Gastrocnemius medialis (tissue), 4 donors: ENCODE measurements at regions not wholly inside any gene's neighbourhood (a gene's known extent, or its start where the extent isn't known, plus 50 kb on each side); places are given as distances from the start of the nearest gene placed in this dataset.

Source experiments
- ATAC-seq, 2 donors: fragments of 150-250 bp; one replicate each; pipeline ENCODE4 v1.9.1; 2016
- DNase-seq, 2 donors: peaks; one replicate each; pipeline ENCODE4 v3.0.0-alpha.2; 2019
- H3K27ac ChIP-seq, 4 donors: fragments of 200-600 bp; sonication (generic); 1 replicate in 1 of 4; 2 replicates in 3 of 4; pipeline ENCODE4 v1.5.1; 2016 to 2018; ENCODE audit warnings: mild to moderate bottlenecking in 2 of 4, moderate library complexity in 1 of 4
- H3K27me3 ChIP-seq, 3 donors: fragments of 200-600 bp; sonication (generic) in 2 of 3; 1 replicate in 1 of 3; 2 replicates in 2 of 3; pipeline versions ENCODE4 v1.5.1 to v1.6.0; 2016 to 2019; ENCODE audit warnings: mild to moderate bottlenecking in 1 of 3, moderate library complexity in 1 of 3
- H3K36me3 ChIP-seq, 2 donors: fragments of 200-600 bp; sonication (generic) in 1 of 2; one replicate each; pipeline ENCODE4 v1.5.1; 2017 to 2018
- H3K4me1 ChIP-seq, 2 donors: fragments of 200-600 bp; sonication (generic) in 1 of 2; one replicate each; pipeline ENCODE4 v1.5.1; 2016 to 2017; ENCODE audit warnings: mild to moderate bottlenecking in 2 of 2
- H3K4me3 ChIP-seq, 4 donors: fragments of 200-600 bp; sonication (generic) in 3 of 4; 1 replicate in 1 of 4; 2 replicates in 3 of 4; pipeline ENCODE4 v1.5.1; 2016 to 2019; ENCODE audit warnings: mild to moderate bottlenecking in 2 of 4
- H3K9me3 ChIP-seq, 3 donors: fragments of 200-600 bp; sonication (generic) in 2 of 3; 1 replicate in 1 of 3; 2 replicates in 2 of 3; pipeline ENCODE4 v1.5.1; 2016 to 2019
- CTCF ChIP-seq, 5 experiments: fragments of 450-650 bp in 3 of 5; fragments of 200-600 bp in 2 of 5; sonication (generic) in 2 of 5; IDR thresholded peaks in 4 of 5; conservative IDR thresholded peaks in 1 of 5; 1 replicate in 4 of 5; 2 replicates in 1 of 5; pipeline ENCODE4 v1.5.1; 2016 to 2019; ENCODE audit warnings: antibody characterized with exemption in 5 of 5, mild to moderate bottlenecking in 3 of 5, moderate library complexity in 3 of 5
- POLR2A ChIP-seq, 2 donors: fragments of 450-650 bp; IDR thresholded peaks; one replicate each; pipeline ENCODE4 v1.6.1; 2017; ENCODE audit warnings: antibody characterized with exemption in 2 of 2, mild to moderate bottlenecking in 2 of 2, moderate library complexity in 2 of 2
- in situ Hi-C, 4 donors: fragments of 200-750 bp; cut with MboI; loops; one replicate each; pipeline versions ENCODE4 v1.15.0 to v1.8.0; 2017; ENCODE audit warnings: low sequenced_read_pairs in 4 of 4
- intact Hi-C: fragments of 100-400 bp; cut with DNase I; formaldehyde crosslinking; loops from one replicate; pipeline ENCODE4 v1.15.1; 2023; ENCODE audit warnings: low total_unique reads

- in situ Hi-C loops (no loop called here), intact Hi-C loops (no loop called here)
- no peaks in the 10 kb centered on the region for H3K4me1 ChIP-seq
- H3K4me3 ChIP-seq, result no peak overlapping the region
- DNase-seq, result no peak
- H3K27me3 ChIP-seq, result no peaks in the 10 kb centered on the region
- ATAC-seq, result no peak
- TF ChIP-seq POLR2A (IDR thresholded peaks at IDR 0.05) (no peak), CTCF (IDR thresholded peaks at IDR 0.05 in 4 of 5, conservative IDR thresholded peaks at IDR 0.05 in 1 of 5) (no peak)
- H3K36me3 ChIP-seq, result no peaks in the 10 kb centered on the region
- H3K27ac ChIP-seq, result no peak overlapping the region
- no peaks in the 10 kb centered on the region for H3K9me3 ChIP-seq
These were observed 453.6 kb downstream of the CDH26 start for GRCh38 chr20:60411813-60412212.

GRCh38 chr20:60420676-60421229 is 462.5 kb downstream of the CDH26 start:
- no peak for TF ChIP-seq POLR2A (IDR thresholded peaks at IDR 0.05)
- TF ChIP-seq CTCF (IDR thresholded peaks at IDR 0.05 in 4 of 5, conservative IDR thresholded peaks at IDR 0.05 in 1 of 5), result no peak
- H3K27ac ChIP-seq, result no peak overlapping the region
- intact Hi-C loops, result no loop called here
- no peaks in the 10 kb centered on the region for H3K36me3 ChIP-seq
- H3K4me3 ChIP-seq, result no peak overlapping the region
- ATAC-seq, result no peak
- no peaks in the 10 kb centered on the region for H3K9me3 ChIP-seq
- H3K4me1 ChIP-seq, result no peaks in the 10 kb centered on the region
- in situ Hi-C loops, result no loop called here
- no peak for DNase-seq
- H3K27me3 ChIP-seq, result no peaks in the 10 kb centered on the region

GRCh38 chr20:60422848-60423247 is 464.6 kb downstream of the CDH26 start:
- Histone ChIP-seq H3K4me3 (no peak overlapping the region), H3K27me3 (no peaks in the 10 kb centered on the region), H3K4me1 (no peaks in the 10 kb centered on the region), H3K36me3 (no peaks in the 10 kb centered on the region), H3K27ac (no peak overlapping the region), H3K9me3 (no peaks in the 10 kb centered on the region)
- in situ Hi-C loops (no loop called here), intact Hi-C loops (no loop called here)
- no peak for TF ChIP-seq POLR2A (IDR thresholded peaks at IDR 0.05)
- TF ChIP-seq CTCF (IDR thresholded peaks at IDR 0.05 in 4 of 5, conservative IDR thresholded peaks at IDR 0.05 in 1 of 5), result no peak
- ATAC-seq (no peak), DNase-seq (no peak)

GRCh38 chr20:60424267-60424902 is 466.2 kb downstream of the CDH26 start:
- H3K27me3 ChIP-seq, result no peaks in the 10 kb centered on the region
- ATAC-seq (no peak), DNase-seq (no peak)
- H3K4me3 ChIP-seq, result no peak overlapping the region
- H3K4me1 ChIP-seq, result no peaks in the 10 kb centered on the region
- H3K27ac ChIP-seq, result no peak overlapping the region
- H3K36me3 ChIP-seq, result no peaks in the 10 kb centered on the region
- intact Hi-C loops, result no loop called here
- H3K9me3 ChIP-seq, result no peaks in the 10 kb centered on the region
- in situ Hi-C loops, result no loop called here
- no peak for TF ChIP-seq POLR2A (IDR thresholded peaks at IDR 0.05)
- no peak for TF ChIP-seq CTCF (IDR thresholded peaks at IDR 0.05 in 4 of 5, conservative IDR thresholded peaks at IDR 0.05 in 1 of 5)

GRCh38 chr20:60427516-60427915 is 469.3 kb downstream of the CDH26 start:
- intact Hi-C loops (no loop called here), in situ Hi-C loops (no loop called here)
- H3K4me1 ChIP-seq, result no peaks in the 10 kb centered on the region
- no peak for ATAC-seq
- TF ChIP-seq POLR2A (IDR thresholded peaks at IDR 0.05) (no peak), CTCF (IDR thresholded peaks at IDR 0.05 in 4 of 5, conservative IDR thresholded peaks at IDR 0.05 in 1 of 5) (no peak)
- no peak overlapping the region for H3K27ac ChIP-seq
- H3K9me3 ChIP-seq, result no peaks in the 10 kb centered on the region
- no peaks in the 10 kb centered on the region for H3K27me3 ChIP-seq
- no peak overlapping the region for H3K4me3 ChIP-seq
- H3K36me3 ChIP-seq, result no peaks in the 10 kb centered on the region
- DNase-seq, result no peak
